Stomach (tissue), 4 donors: ENCODE measurements at regions not wholly inside any gene's neighbourhood (a gene's known extent, or its start where the extent isn't known, plus 50 kb on each side); places are given as distances from the start of the nearest gene placed in this dataset.

Experiments used
- CTCF ChIP-seq, 7 experiments: fragments of 450-650 bp in 4 of 7; fragments of 200-600 bp in 3 of 7; sonication (generic) in 3 of 7; IDR thresholded peaks; one replicate each; pipeline ENCODE4 v1.5.1; 2016 to 2019; ENCODE audit warnings: antibody characterized with exemption in 7 of 7, control low read depth in 2 of 7, mild to moderate bottlenecking in 1 of 7
- EP300 ChIP-seq: sonication (generic); formaldehyde crosslinking; IDR thresholded peaks from one replicate; pipeline ENCODE4 v1.6.1; 2017; ENCODE audit warnings: antibody characterized with exemption
- POLR2A ChIP-seq, 4 donors: fragments of 450-650 bp; IDR thresholded peaks; one replicate each; pipeline ENCODE4 v1.6.1; 2016; ENCODE audit warnings: antibody characterized with exemption in 4 of 4, control low read depth in 2 of 4, mild to moderate bottlenecking in 1 of 4, moderate library complexity in 1 of 4
- POLR2AphosphoS5 ChIP-seq, 3 donors: sonication (generic); formaldehyde crosslinking; IDR thresholded peaks; one replicate each; pipeline ENCODE4 v1.6.1; 2016; ENCODE audit warnings: antibody characterized with exemption in 3 of 3

- TF ChIP-seq POLR2AphosphoS5 (IDR thresholded peaks at IDR 0.05) (no peak), CTCF (IDR thresholded peaks at IDR 0.05) (no peak), POLR2A (IDR thresholded peaks at IDR 0.05) (no peak), EP300 (no peak)
Measured at GRCh38 chr1:208449951-208450350, 205.8 kb upstream of the PLXNA2 start.
